ENCODE measurements at regions not wholly inside any gene's neighbourhood (a gene's known extent, or its start where the extent isn't known, plus 50 kb on each side); places are given as distances from the start of the nearest gene placed in this dataset.

GRCh38 chr1:38465460-38465859 lies 394.1 kb downstream of the RRAGC start:
- Mint-ChIP-seq H3K36me3 (no peaks in the 10 kb centered on the region), H3K27me3 (peaks cover 9% of the 10 kb centered on the region), H3K4me1 (no peaks in the 10 kb centered on the region), H3K27ac (no peak overlapping the region), H3K4me3 (no peak overlapping the region), H3K9me3 (no peaks in the 10 kb centered on the region)

- Mint-ChIP-seq H3K4me1 (no peaks in the 10 kb centered on the region), H3K4me3 (no peak overlapping the region), H3K27ac (no peak overlapping the region), H3K36me3 (no peaks in the 10 kb centered on the region), H3K9me3 (no peaks in the 10 kb centered on the region), H3K27me3 (peaks cover 13% of the 10 kb centered on the region)
Observed at GRCh38 chr1:38464071-38464661, 395.4 kb downstream of the RRAGC start.

GRCh38 chr1:38463074-38463473 lies 396.5 kb downstream of the RRAGC start:
- Mint-ChIP-seq H3K27ac (no peak overlapping the region), H3K27me3 (peaks cover 13% of the 10 kb centered on the region), H3K9me3 (no peaks in the 10 kb centered on the region), H3K36me3 (no peaks in the 10 kb centered on the region), H3K4me3 (no peak overlapping the region), H3K4me1 (no peaks in the 10 kb centered on the region)

- no peak overlapping the region for H3K4me3 Mint-ChIP-seq
- H3K36me3 Mint-ChIP-seq = no peaks in the 10 kb centered on the region
- H3K27me3 Mint-ChIP-seq = peaks cover 11% of the 10 kb centered on the region
- H3K27ac Mint-ChIP-seq = no peak overlapping the region
- no peaks in the 10 kb centered on the region for H3K4me1 Mint-ChIP-seq
- H3K9me3 Mint-ChIP-seq = no peaks in the 10 kb centered on the region
Observed at GRCh38 chr1:38456531-38456876, 403.1 kb downstream of the RRAGC start.

- H3K4me1 Mint-ChIP-seq = no peaks in the 10 kb centered on the region
- H3K27ac Mint-ChIP-seq = no peak overlapping the region
- H3K4me3 Mint-ChIP-seq = no peak overlapping the region
- H3K36me3 Mint-ChIP-seq = no peaks in the 10 kb centered on the region
- H3K9me3 Mint-ChIP-seq = no peaks in the 10 kb centered on the region
- peaks cover 11% of the 10 kb centered on the region for H3K27me3 Mint-ChIP-seq
Observed at GRCh38 chr1:38455829-38456530, 403.6 kb downstream of the RRAGC start.

- no peaks in the 10 kb centered on the region for H3K36me3 Mint-ChIP-seq
- peaks cover 9% of the 10 kb centered on the region for H3K27me3 Mint-ChIP-seq
- H3K4me1 Mint-ChIP-seq = no peaks in the 10 kb centered on the region
- H3K4me3 Mint-ChIP-seq = no peak overlapping the region
- no peaks in the 10 kb centered on the region for H3K9me3 Mint-ChIP-seq
- no peak overlapping the region for H3K27ac Mint-ChIP-seq
Observed at GRCh38 chr1:38454749-38455441, 404.7 kb downstream of the RRAGC start.

GRCh38 chr1:38454236-38454635 lies 405.3 kb downstream of the RRAGC start:
- no peak overlapping the region for H3K27ac Mint-ChIP-seq
- H3K36me3 Mint-ChIP-seq = no peaks in the 10 kb centered on the region
- no peak overlapping the region for H3K4me3 Mint-ChIP-seq
- no peaks in the 10 kb centered on the region for H3K4me1 Mint-ChIP-seq
- peaks cover 6% of the 10 kb centered on the region for H3K27me3 Mint-ChIP-seq
- H3K9me3 Mint-ChIP-seq = no peaks in the 10 kb centered on the region

GRCh38 chr1:38452246-38452645 lies 405.7 kb upstream of the POU3F1 start:
- no peak overlapping the region for H3K27ac Mint-ChIP-seq
- H3K36me3 Mint-ChIP-seq = no peaks in the 10 kb centered on the region
- H3K4me1 Mint-ChIP-seq = no peaks in the 10 kb centered on the region
- H3K27me3 Mint-ChIP-seq = peaks cover 5% of the 10 kb centered on the region
- H3K9me3 Mint-ChIP-seq = no peaks in the 10 kb centered on the region
- no peak overlapping the region for H3K4me3 Mint-ChIP-seq

- H3K4me1 Mint-ChIP-seq = no peaks in the 10 kb centered on the region
- no peaks in the 10 kb centered on the region for H3K9me3 Mint-ChIP-seq
- no peak overlapping the region for H3K27ac Mint-ChIP-seq
- peaks cover 7% of the 10 kb centered on the region for H3K27me3 Mint-ChIP-seq
- H3K4me3 Mint-ChIP-seq = no peak overlapping the region
- H3K36me3 Mint-ChIP-seq = no peaks in the 10 kb centered on the region
Observed at GRCh38 chr1:38451541-38451993, 405.0 kb upstream of the POU3F1 start.

GRCh38 chr1:38448893-38449292 lies 402.3 kb upstream of the POU3F1 start:
- Mint-ChIP-seq H3K4me3 (no peak overlapping the region), H3K9me3 (no peaks in the 10 kb centered on the region), H3K4me1 (no peaks in the 10 kb centered on the region), H3K27me3 (peaks cover 16% of the 10 kb centered on the region), H3K36me3 (no peaks in the 10 kb centered on the region), H3K27ac (no peak overlapping the region)

GRCh38 chr1:38446936-38447335 lies 400.3 kb upstream of the POU3F1 start:
- H3K27ac Mint-ChIP-seq = no peak overlapping the region
- peaks cover 3% of the 10 kb centered on the region for H3K9me3 Mint-ChIP-seq
- H3K27me3 Mint-ChIP-seq = peaks cover 24% of the 10 kb centered on the region
- no peaks in the 10 kb centered on the region for H3K4me1 Mint-ChIP-seq
- no peak overlapping the region for H3K4me3 Mint-ChIP-seq
- peaks cover 2% of the 10 kb centered on the region for H3K36me3 Mint-ChIP-seq

GRCh38 chr1:38444770-38445442 lies 398.3 kb upstream of the POU3F1 start:
- Mint-ChIP-seq H3K4me1 (no peaks in the 10 kb centered on the region), H3K4me3 (no peak overlapping the region), H3K27me3 (peaks cover 36% of the 10 kb centered on the region), H3K27ac (no peak overlapping the region), H3K9me3 (peaks cover 13% of the 10 kb centered on the region), H3K36me3 (peaks cover 5% of the 10 kb centered on the region)

- Mint-ChIP-seq H3K4me1 (no peaks in the 10 kb centered on the region), H3K27me3 (peaks cover 37% of the 10 kb centered on the region), H3K9me3 (peaks cover 13% of the 10 kb centered on the region), H3K27ac (no peak overlapping the region), H3K4me3 (no peak overlapping the region), H3K36me3 (peaks cover 5% of the 10 kb centered on the region)
Observed at GRCh38 chr1:38444311-38444710, 397.7 kb upstream of the POU3F1 start.

GRCh38 chr1:38440402-38440801 lies 393.8 kb upstream of the POU3F1 start:
- Mint-ChIP-seq H3K4me3 (no peak overlapping the region), H3K27me3 (peaks cover 38% of the 10 kb centered on the region), H3K27ac (no peak overlapping the region), H3K4me1 (no peaks in the 10 kb centered on the region), H3K9me3 (peaks cover 13% of the 10 kb centered on the region), H3K36me3 (peaks cover 5% of the 10 kb centered on the region)

GRCh38 chr1:38436749-38437148 lies 390.2 kb upstream of the POU3F1 start:
- peaks cover 8% of the 10 kb centered on the region for H3K9me3 Mint-ChIP-seq
- no peak overlapping the region for H3K27ac Mint-ChIP-seq
- H3K27me3 Mint-ChIP-seq = peaks cover 26% of the 10 kb centered on the region
- no peaks in the 10 kb centered on the region for H3K4me1 Mint-ChIP-seq
- no peak overlapping the region for H3K4me3 Mint-ChIP-seq
- H3K36me3 Mint-ChIP-seq = peaks cover 3% of the 10 kb centered on the region

GRCh38 chr1:38436006-38436405 lies 389.4 kb upstream of the POU3F1 start:
- Mint-ChIP-seq H3K9me3 (peaks cover 7% of the 10 kb centered on the region), H3K36me3 (peaks cover 3% of the 10 kb centered on the region), H3K27ac (no peak overlapping the region), H3K27me3 (peaks cover 25% of the 10 kb centered on the region), H3K4me1 (no peaks in the 10 kb centered on the region), H3K4me3 (no peak overlapping the region)

Data from activated naive CD4-positive, alpha-beta T cell treated with anti-CD3 and anti-CD28 coated beads, Interleukin-2, amount 50 U/mL, for 24 hours (primary cell).